SK-N-SH (cell line): ENCODE measurements at regions not wholly inside any gene's neighbourhood (a gene's known extent, or its start where the extent isn't known, plus 50 kb on each side); places are given as distances from the start of the nearest gene placed in this dataset.
"Not testable (repeated sequence)": the region's sequence is repeated elsewhere in the genome, so short reads cannot be mapped to it uniquely, and the experiment has no call there.

Experiments
- CTCF ChIA-PET: fragments of 300-600, 350-600 bp; formaldehyde crosslinking; extraction: SDS; loops from one replicate; lab custom pipeline; 2021; lab: Yijun Ruan, JAX
- POLR2A ChIA-PET: fragments of 350-600 bp; sonication (Branson Sonifier 250); formaldehyde crosslinking; extraction: SDS; loops from one replicate; lab custom pipeline; 2020; ENCODE audit warnings: antibody characterized with exemption, inconsistent platforms; lab: Yijun Ruan, JAX
- DNase-seq: peaks from one replicate; pipeline ENCODE4 v3.0.0; 2012
- H2AFZ ChIP-seq: fragments of 200-600 bp; sonication (generic); 2 replicates; pipeline ENCODE4 v1.8.1; 2016; ENCODE audit warnings: antibody characterized with exemption, mild to moderate bottlenecking, low read depth
- H3F3A ChIP-seq: fragments of 200-600 bp; sonication (generic); replicated peaks from 2 replicates; pipeline ENCODE3; 2016; ENCODE audit warnings: antibody characterized with exemption, mild to moderate bottlenecking; ENCODE audit not compliant: insufficient read depth
- H3K27ac ChIP-seq, 2 experiments: fragments of 200-500 bp in 1 of 2; fragments of 200-600 bp in 1 of 2; sonication (Bioruptor generic) in 1 of 2; sonication (generic), shearing (Covaris generic) in 1 of 2; 2 replicates each; pipeline versions ENCODE4 v1.5.1 to v1.6.1; 2014 to 2016; ENCODE audit warnings: low read depth in 2 of 2, inconsistent platforms in 1 of 2, low read length in 1 of 2, mild to moderate bottlenecking in 1 of 2, mixed read lengths in 1 of 2
- H3K27me3 ChIP-seq: fragments of 200-600 bp; sonication (generic), shearing (Covaris generic); 2 replicates; pipeline ENCODE4 v1.6.1; 2016; ENCODE audit warnings: mixed run types; ENCODE audit not compliant: insufficient read depth
- H3K36me3 ChIP-seq, 2 experiments: fragments of 200-500 bp in 1 of 2; fragments of 200-600 bp in 1 of 2; sonication (Bioruptor generic) in 1 of 2; sonication (generic) in 1 of 2; replicated peaks in 1 of 2; 2 replicates each; pipeline versions ENCODE3 to v1.5.1; 2014 to 2016; ENCODE audit warnings: low read length in 1 of 2, mild to moderate bottlenecking in 1 of 2; ENCODE audit not compliant: insufficient read depth in 2 of 2, control insufficient read depth in 1 of 2
- H3K4me1 ChIP-seq, 2 experiments: fragments of 200-500 bp in 1 of 2; fragments of 200-600 bp in 1 of 2; sonication (Bioruptor generic) in 1 of 2; sonication (generic), shearing (Covaris generic) in 1 of 2; 2 replicates each; pipeline versions ENCODE4 v1.5.1 to v1.6.1; 2014 to 2016; ENCODE audit warnings: low read depth in 1 of 2, low read length in 1 of 2, mixed run types in 1 of 2; ENCODE audit not compliant: insufficient read depth in 2 of 2, control insufficient read depth in 1 of 2
- H3K4me2 ChIP-seq: fragments of 200-600 bp; sonication (generic), shearing (Covaris generic); 2 replicates; pipeline ENCODE4 v1.6.1; 2017; ENCODE audit warnings: mixed run types
- H3K4me3 ChIP-seq, 2 experiments: fragments of 200-500 bp in 1 of 2; fragments of 200-600 bp in 1 of 2; sonication (Bioruptor generic) in 1 of 2; sonication (generic), shearing (Covaris generic) in 1 of 2; 2 replicates each; pipeline versions ENCODE4 v1.5.1 to v1.8.1; 2014 to 2016; ENCODE audit warnings: low read depth in 2 of 2, inconsistent platforms in 1 of 2, low read length in 1 of 2, mild to moderate bottlenecking in 1 of 2, mixed read lengths in 1 of 2, moderate library complexity in 1 of 2
- H3K79me2 ChIP-seq: fragments of 200-600 bp; sonication (generic); 2 replicates; pipeline ENCODE4 v1.8.1; 2017; ENCODE audit warnings: mild to moderate bottlenecking; ENCODE audit not compliant: insufficient read depth
- H3K9ac ChIP-seq: fragments of 200-600 bp; sonication (generic); 2 replicates; pipeline ENCODE4 v1.6.1; 2017; ENCODE audit warnings: mixed run types
- H3K9me2 ChIP-seq: fragments of 200-600 bp; sonication (generic); 2 replicates; pipeline ENCODE4 v1.6.1; 2017; ENCODE audit warnings: mixed run types
- H3K9me3 ChIP-seq: fragments of 200-600 bp; sonication (generic); 2 replicates; pipeline ENCODE4 v1.6.1; 2017; ENCODE audit warnings: mixed run types, mild to moderate bottlenecking, moderate library complexity
- H4K20me1 ChIP-seq: fragments of 200-600 bp; sonication (generic); 2 replicates; pipeline ENCODE4 v1.6.1; 2017; ENCODE audit warnings: mild to moderate bottlenecking, mixed run types; ENCODE audit not compliant: insufficient read depth
- ELF1 ChIP-seq: IDR thresholded peaks from 2 replicates; pipeline ENCODE4 v1.4.0; 2012
- EP300 ChIP-seq, 2 experiments: IDR thresholded peaks; 2 replicates each; pipeline versions ENCODE4 v1.4.0 to v1.6.1; 2012; ENCODE audit warnings: borderline replicate concordance in 1 of 2, low read depth in 1 of 2, low read length in 1 of 2
- FOSL2 ChIP-seq: IDR thresholded peaks from 2 replicates; pipeline ENCODE4 v1.4.0; 2012; ENCODE audit warnings: low read depth, mild to moderate bottlenecking, moderate library complexity, borderline replicate concordance
- FOXJ3 ChIP-seq: sonication (generic); formaldehyde crosslinking; IDR thresholded peaks from 2 replicates; pipeline ENCODE4 v1.5.1; 2020; ENCODE audit warnings: mild to moderate bottlenecking, missing genetic modification reagents
- GATA2 ChIP-seq: sonication (generic); formaldehyde crosslinking; IDR thresholded peaks from 2 replicates; pipeline ENCODE4 v1.5.0; 2020; ENCODE audit warnings: mild to moderate bottlenecking, missing genetic modification reagents
- JUND ChIP-seq: IDR thresholded peaks from 2 replicates; pipeline ENCODE4 v1.4.0; 2012
- MAX ChIP-seq: IDR thresholded peaks from 2 replicates; pipeline ENCODE4 v1.4.0; 2012; ENCODE audit warnings: low read depth
- MEF2A ChIP-seq: IDR thresholded peaks from 2 replicates; pipeline ENCODE4 v1.4.0; 2012; ENCODE audit warnings: low read depth, borderline replicate concordance
- NRF1 ChIP-seq: IDR thresholded peaks from 2 replicates; pipeline ENCODE4 v1.6.1; 2012; ENCODE audit warnings: low read depth, mild to moderate bottlenecking, low read length
- PBX3 ChIP-seq: IDR thresholded peaks from 2 replicates; pipeline ENCODE4; 2012
- RCOR1 ChIP-seq: fragments of 150-350 bp; IDR thresholded peaks from 2 replicates; pipeline ENCODE4 v1.6.1; 2017; ENCODE audit warnings: antibody characterized with exemption, low read length
- SMC3 ChIP-seq: IDR thresholded peaks from 2 replicates; pipeline ENCODE4 v1.6.1; 2012; ENCODE audit warnings: low read depth, low read length, improper control_type of control experiment
- TAF1 ChIP-seq: IDR thresholded peaks from 2 replicates; pipeline ENCODE4 v1.6.1; 2012; ENCODE audit warnings: low read depth, mild to moderate bottlenecking, low read length, moderate library complexity, borderline replicate concordance
- TEAD4 ChIP-seq: IDR thresholded peaks from 2 replicates; pipeline ENCODE4 v1.4.0; 2012; ENCODE audit warnings: mild to moderate bottlenecking, borderline replicate concordance; ENCODE audit not compliant: insufficient read depth
- YY1 ChIP-seq: IDR thresholded peaks from 2 replicates; pipeline ENCODE4 v1.4.0; 2012; ENCODE audit warnings: low read depth, mild to moderate bottlenecking
- ZBTB33 ChIP-seq: IDR thresholded peaks from 2 replicates; pipeline ENCODE4 v1.4.0; 2012; ENCODE audit warnings: low read depth, borderline replicate concordance
- WGBS: methylation state at CpG from one replicate; pipeline ENCODE4 v1.1.6; 2017; ENCODE audit warnings: low lambda C conversion rate; 5-methylcytosine and 5-hydroxymethylcytosine counted together
- TF ChIP-seq, protein P1 (sequence below): IDR thresholded peaks from 2 replicates; pipeline ENCODE4 v1.6.1; 2012; ENCODE audit warnings: mild to moderate bottlenecking, low read depth, low read length, moderate library complexity
- TF ChIP-seq, protein P2 (sequence below): fragments of 150-350 bp; IDR thresholded peaks from 2 replicates; pipeline ENCODE4 v1.6.1; 2016; ENCODE audit warnings: mild to moderate bottlenecking, low read depth, low read length
- TF ChIP-seq, protein P3 (sequence below): fragments of 150-350 bp; IDR thresholded peaks from 2 replicates; pipeline ENCODE4 v1.6.1; 2017; ENCODE audit warnings: antibody characterized with exemption, low read length, low read depth, borderline replicate concordance

DNA sequence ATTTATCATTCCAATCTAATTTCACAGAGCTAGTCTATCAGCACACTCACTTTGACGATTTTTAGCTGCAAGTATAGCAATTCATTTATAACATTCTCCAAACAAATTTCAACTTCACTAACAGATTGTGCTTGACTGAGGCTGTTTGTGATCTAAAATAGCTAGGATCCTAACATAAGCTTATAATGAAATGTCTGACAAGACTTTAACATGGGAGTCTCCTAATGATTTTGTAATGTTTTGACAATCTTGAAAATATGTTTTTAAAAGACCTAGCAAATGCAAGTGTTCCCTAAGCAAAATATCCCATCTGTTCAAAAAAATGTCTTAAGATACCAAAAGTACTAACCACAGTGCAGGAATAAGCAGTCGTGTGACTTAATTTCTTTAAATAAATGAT, 889.5 kb upstream of the SPRY2 start:
- no peak for TF ChIP-seq GATA2 (CRISPR knock-in tag)
- no peak for TF ChIP-seq RCOR1
- no peak for TF ChIP-seq ELF1
- TF ChIP-seq PBX3 = no peak
- TF ChIP-seq TAF1 = no peak
- TF ChIP-seq ZBTB33 = no peak
- no peak for TF ChIP-seq EP300 (IDR thresholded peaks at IDR 0.05; ENCODE audit: borderline replicate concordance in 1 of 2, low read depth in 1 of 2, low read length in 1 of 2)
- TF ChIP-seq SMC3 = no peak
- no peak for TF ChIP-seq MEF2A
- TF ChIP-seq TEAD4 = no peak
- no peak for TF ChIP-seq FOSL2
- no peak for TF ChIP-seq NRF1
- no peak for TF ChIP-seq YY1
- TF ChIP-seq, protein P1, sequence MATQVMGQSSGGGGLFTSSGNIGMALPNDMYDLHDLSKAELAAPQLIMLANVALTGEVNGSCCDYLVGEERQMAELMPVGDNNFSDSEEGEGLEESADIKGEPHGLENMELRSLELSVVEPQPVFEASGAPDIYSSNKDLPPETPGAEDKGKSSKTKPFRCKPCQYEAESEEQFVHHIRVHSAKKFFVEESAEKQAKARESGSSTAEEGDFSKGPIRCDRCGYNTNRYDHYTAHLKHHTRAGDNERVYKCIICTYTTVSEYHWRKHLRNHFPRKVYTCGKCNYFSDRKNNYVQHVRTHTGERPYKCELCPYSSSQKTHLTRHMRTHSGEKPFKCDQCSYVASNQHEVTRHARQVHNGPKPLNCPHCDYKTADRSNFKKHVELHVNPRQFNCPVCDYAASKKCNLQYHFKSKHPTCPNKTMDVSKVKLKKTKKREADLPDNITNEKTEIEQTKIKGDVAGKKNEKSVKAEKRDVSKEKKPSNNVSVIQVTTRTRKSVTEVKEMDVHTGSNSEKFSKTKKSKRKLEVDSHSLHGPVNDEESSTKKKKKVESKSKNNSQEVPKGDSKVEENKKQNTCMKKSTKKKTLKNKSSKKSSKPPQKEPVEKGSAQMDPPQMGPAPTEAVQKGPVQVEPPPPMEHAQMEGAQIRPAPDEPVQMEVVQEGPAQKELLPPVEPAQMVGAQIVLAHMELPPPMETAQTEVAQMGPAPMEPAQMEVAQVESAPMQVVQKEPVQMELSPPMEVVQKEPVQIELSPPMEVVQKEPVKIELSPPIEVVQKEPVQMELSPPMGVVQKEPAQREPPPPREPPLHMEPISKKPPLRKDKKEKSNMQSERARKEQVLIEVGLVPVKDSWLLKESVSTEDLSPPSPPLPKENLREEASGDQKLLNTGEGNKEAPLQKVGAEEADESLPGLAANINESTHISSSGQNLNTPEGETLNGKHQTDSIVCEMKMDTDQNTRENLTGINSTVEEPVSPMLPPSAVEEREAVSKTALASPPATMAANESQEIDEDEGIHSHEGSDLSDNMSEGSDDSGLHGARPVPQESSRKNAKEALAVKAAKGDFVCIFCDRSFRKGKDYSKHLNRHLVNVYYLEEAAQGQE = no peak
- TF ChIP-seq, protein P2, sequence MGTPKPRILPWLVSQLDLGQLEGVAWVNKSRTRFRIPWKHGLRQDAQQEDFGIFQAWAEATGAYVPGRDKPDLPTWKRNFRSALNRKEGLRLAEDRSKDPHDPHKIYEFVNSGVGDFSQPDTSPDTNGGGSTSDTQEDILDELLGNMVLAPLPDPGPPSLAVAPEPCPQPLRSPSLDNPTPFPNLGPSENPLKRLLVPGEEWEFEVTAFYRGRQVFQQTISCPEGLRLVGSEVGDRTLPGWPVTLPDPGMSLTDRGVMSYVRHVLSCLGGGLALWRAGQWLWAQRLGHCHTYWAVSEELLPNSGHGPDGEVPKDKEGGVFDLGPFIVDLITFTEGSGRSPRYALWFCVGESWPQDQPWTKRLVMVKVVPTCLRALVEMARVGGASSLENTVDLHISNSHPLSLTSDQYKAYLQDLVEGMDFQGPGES = no peak
- no peak for TF ChIP-seq MAX
- TF ChIP-seq FOXJ3 (CRISPR knock-in tag) = no peak
- TF ChIP-seq JUND = no peak
- TF ChIP-seq, protein P3, sequence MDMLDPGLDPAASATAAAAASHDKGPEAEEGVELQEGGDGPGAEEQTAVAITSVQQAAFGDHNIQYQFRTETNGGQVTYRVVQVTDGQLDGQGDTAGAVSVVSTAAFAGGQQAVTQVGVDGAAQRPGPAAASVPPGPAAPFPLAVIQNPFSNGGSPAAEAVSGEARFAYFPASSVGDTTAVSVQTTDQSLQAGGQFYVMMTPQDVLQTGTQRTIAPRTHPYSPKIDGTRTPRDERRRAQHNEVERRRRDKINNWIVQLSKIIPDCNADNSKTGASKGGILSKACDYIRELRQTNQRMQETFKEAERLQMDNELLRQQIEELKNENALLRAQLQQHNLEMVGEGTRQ = no peak
- TF ChIP-seq, all 33 proteins: peak for 0
- no peaks in the 10 kb centered on the region for H3K27me3 ChIP-seq
- H3K79me2 ChIP-seq = no peaks in the 10 kb centered on the region
- no peaks in the 10 kb centered on the region for H3K4me1 ChIP-seq
- ChIA-PET CTCF (no interaction called here), POLR2A (no interaction called here)
- H2AFZ ChIP-seq = no peak overlapping the region
- H3K9me3 ChIP-seq = no peaks in the 10 kb centered on the region
- H4K20me1 ChIP-seq = no peaks in the 10 kb centered on the region
- H3K4me2 ChIP-seq = no peak overlapping the region
- no peak overlapping the region for H3K9ac ChIP-seq
- WGBS = 7% methylated on average over 2 of the region's 2 CpGs
- no peak overlapping the region for H3K27ac ChIP-seq
- no peaks in the 10 kb centered on the region for H3K36me3 ChIP-seq
- H3K9me2 ChIP-seq = no peaks in the 10 kb centered on the region
- DNase-seq = no peak
- H3F3A ChIP-seq = no peaks in the 10 kb centered on the region
- H3K4me3 ChIP-seq = no peak overlapping the region

DNA sequence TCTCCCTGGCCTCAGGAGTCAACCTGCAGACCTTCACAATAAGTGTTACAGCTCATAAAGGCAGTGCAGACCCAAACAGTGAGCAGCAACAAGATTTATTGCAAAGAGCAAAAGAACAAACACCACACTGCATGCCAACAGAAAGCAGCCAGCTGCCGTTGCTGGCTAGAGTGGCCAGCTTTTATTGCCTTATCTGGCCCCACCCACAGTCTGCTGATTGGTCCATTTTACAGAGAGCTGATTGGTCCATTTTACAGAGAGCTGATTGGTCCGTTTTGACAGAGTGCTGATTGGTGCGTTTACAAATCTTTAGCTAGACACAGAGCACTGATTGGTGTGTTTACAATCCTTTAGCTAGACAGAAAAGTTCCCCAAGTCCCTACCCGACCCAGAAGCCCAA, 885.9 kb upstream of the SPRY2 start:
- H4K20me1 ChIP-seq, H3K36me3 ChIP-seq, H3K4me3 ChIP-seq, H3K9me2 ChIP-seq, H3K79me2 ChIP-seq, H2AFZ ChIP-seq, H3K27me3 ChIP-seq, POLR2A ChIA-PET, DNase-seq, H3K27ac ChIP-seq, H3K4me1 ChIP-seq, CTCF ChIA-PET, H3K4me2 ChIP-seq, H3F3A ChIP-seq, H3K9me3 ChIP-seq, H3K9ac ChIP-seq: not testable (repeated sequence)
- WGBS = 27% methylated on average over 4 of the region's 4 CpGs
